ENCODE measurements at regions not wholly inside any gene's neighbourhood (a gene's known extent, or its start where the extent isn't known, plus 50 kb on each side); places are given as distances from the start of the nearest gene placed in this dataset.

- TF ChIP-seq, protein P1, sequence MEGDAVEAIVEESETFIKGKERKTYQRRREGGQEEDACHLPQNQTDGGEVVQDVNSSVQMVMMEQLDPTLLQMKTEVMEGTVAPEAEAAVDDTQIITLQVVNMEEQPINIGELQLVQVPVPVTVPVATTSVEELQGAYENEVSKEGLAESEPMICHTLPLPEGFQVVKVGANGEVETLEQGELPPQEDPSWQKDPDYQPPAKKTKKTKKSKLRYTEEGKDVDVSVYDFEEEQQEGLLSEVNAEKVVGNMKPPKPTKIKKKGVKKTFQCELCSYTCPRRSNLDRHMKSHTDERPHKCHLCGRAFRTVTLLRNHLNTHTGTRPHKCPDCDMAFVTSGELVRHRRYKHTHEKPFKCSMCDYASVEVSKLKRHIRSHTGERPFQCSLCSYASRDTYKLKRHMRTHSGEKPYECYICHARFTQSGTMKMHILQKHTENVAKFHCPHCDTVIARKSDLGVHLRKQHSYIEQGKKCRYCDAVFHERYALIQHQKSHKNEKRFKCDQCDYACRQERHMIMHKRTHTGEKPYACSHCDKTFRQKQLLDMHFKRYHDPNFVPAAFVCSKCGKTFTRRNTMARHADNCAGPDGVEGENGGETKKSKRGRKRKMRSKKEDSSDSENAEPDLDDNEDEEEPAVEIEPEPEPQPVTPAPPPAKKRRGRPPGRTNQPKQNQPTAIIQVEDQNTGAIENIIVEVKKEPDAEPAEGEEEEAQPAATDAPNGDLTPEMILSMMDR (IDR thresholded peaks at IDR 0.05; ENCODE audit: insufficient read depth, low read length) = no peak
- TF ChIP-seq POLR2AphosphoS5 (IDR thresholded peaks at IDR 0.05; ENCODE audit: low read depth) (no peak), GABPA (IDR thresholded peaks at IDR 0.05; ENCODE audit: low read depth) (no peak), SPI1 (IDR thresholded peaks at IDR 0.05; ENCODE audit: borderline replicate concordance, low read depth) (no peak)
- TF ChIP-seq, protein P2, sequence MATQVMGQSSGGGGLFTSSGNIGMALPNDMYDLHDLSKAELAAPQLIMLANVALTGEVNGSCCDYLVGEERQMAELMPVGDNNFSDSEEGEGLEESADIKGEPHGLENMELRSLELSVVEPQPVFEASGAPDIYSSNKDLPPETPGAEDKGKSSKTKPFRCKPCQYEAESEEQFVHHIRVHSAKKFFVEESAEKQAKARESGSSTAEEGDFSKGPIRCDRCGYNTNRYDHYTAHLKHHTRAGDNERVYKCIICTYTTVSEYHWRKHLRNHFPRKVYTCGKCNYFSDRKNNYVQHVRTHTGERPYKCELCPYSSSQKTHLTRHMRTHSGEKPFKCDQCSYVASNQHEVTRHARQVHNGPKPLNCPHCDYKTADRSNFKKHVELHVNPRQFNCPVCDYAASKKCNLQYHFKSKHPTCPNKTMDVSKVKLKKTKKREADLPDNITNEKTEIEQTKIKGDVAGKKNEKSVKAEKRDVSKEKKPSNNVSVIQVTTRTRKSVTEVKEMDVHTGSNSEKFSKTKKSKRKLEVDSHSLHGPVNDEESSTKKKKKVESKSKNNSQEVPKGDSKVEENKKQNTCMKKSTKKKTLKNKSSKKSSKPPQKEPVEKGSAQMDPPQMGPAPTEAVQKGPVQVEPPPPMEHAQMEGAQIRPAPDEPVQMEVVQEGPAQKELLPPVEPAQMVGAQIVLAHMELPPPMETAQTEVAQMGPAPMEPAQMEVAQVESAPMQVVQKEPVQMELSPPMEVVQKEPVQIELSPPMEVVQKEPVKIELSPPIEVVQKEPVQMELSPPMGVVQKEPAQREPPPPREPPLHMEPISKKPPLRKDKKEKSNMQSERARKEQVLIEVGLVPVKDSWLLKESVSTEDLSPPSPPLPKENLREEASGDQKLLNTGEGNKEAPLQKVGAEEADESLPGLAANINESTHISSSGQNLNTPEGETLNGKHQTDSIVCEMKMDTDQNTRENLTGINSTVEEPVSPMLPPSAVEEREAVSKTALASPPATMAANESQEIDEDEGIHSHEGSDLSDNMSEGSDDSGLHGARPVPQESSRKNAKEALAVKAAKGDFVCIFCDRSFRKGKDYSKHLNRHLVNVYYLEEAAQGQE (IDR thresholded peaks at IDR 0.05; ENCODE audit: insufficient replicate concordance, low read depth) = no peak
These were observed 178.4 kb downstream of the MAFB start for GRCh38 chr20:40510622-40511021.
